RWPE2 (cell line): ENCODE measurements at regions not wholly inside any gene's neighbourhood (a gene's known extent, or its start where the extent isn't known, plus 50 kb on each side); places are given as distances from the start of the nearest gene placed in this dataset.

Experiments used
- ATAC-seq: fragments of 200-7000 bp; cut with Tn5 transposase; 3 replicates; pipeline ENCODE4 v1.9.1; 2021; ENCODE audit warnings: low read depth
- DNase-seq: peaks from one replicate; pipeline ENCODE4 v3.0.0-alpha.2; 2020; ENCODE audit warnings: low spot score
- H3K27ac ChIP-seq: fragments of 450-650 bp; 2 replicates; pipeline ENCODE4 v1.5.1; 2017; ENCODE audit warnings: mild to moderate bottlenecking; ENCODE audit not compliant: poor library complexity, severe bottlenecking
- H3K27me3 ChIP-seq: fragments of 250-450 bp; sonication (Bioruptor Pico); 2 replicates; pipeline ENCODE4 v1.5.1; 2021; ENCODE audit warnings: mild to moderate bottlenecking, moderate library complexity; ENCODE audit not compliant: insufficient read depth, poor library complexity, severe bottlenecking
- H3K36me3 ChIP-seq: fragments of 250-450 bp; sonication (Bioruptor Pico); 2 replicates; pipeline ENCODE4 v1.5.1; 2020; ENCODE audit warnings: low read depth, mild to moderate bottlenecking, moderate library complexity
- H3K4me1 ChIP-seq: fragments of 250-450 bp; sonication (Bioruptor Pico); 2 replicates; pipeline ENCODE4 v1.5.1; 2021; ENCODE audit warnings: mild to moderate bottlenecking, moderate library complexity; ENCODE audit not compliant: insufficient read depth, poor library complexity, severe bottlenecking
- H3K4me3 ChIP-seq: fragments of 250-450 bp; sonication (Bioruptor Pico); 2 replicates; pipeline ENCODE4 v1.5.1; 2021; ENCODE audit warnings: mild to moderate bottlenecking, moderate library complexity; ENCODE audit not compliant: severe bottlenecking
- H3K9me3 ChIP-seq: fragments of 250-450 bp; sonication (Bioruptor Pico); 2 replicates; pipeline ENCODE4 v1.5.1; 2021; ENCODE audit warnings: mild to moderate bottlenecking, moderate library complexity; ENCODE audit not compliant: severe bottlenecking
- TF ChIP-seq, protein P1 (sequence below): fragments of 450-650 bp; IDR thresholded peaks from one replicate; pipeline ENCODE4 v1.5.1; 2017; ENCODE audit warnings: mild to moderate bottlenecking, moderate library complexity; ENCODE audit not compliant: poor library complexity, severe bottlenecking

- DNase-seq (no peak), ATAC-seq (no peak)
- H3K27me3 ChIP-seq = no peaks in the 10 kb centered on the region
- H3K36me3 ChIP-seq = no peaks in the 10 kb centered on the region
- H3K4me3 ChIP-seq = no peak overlapping the region
- no peaks in the 10 kb centered on the region for H3K9me3 ChIP-seq
- TF ChIP-seq, protein P1, sequence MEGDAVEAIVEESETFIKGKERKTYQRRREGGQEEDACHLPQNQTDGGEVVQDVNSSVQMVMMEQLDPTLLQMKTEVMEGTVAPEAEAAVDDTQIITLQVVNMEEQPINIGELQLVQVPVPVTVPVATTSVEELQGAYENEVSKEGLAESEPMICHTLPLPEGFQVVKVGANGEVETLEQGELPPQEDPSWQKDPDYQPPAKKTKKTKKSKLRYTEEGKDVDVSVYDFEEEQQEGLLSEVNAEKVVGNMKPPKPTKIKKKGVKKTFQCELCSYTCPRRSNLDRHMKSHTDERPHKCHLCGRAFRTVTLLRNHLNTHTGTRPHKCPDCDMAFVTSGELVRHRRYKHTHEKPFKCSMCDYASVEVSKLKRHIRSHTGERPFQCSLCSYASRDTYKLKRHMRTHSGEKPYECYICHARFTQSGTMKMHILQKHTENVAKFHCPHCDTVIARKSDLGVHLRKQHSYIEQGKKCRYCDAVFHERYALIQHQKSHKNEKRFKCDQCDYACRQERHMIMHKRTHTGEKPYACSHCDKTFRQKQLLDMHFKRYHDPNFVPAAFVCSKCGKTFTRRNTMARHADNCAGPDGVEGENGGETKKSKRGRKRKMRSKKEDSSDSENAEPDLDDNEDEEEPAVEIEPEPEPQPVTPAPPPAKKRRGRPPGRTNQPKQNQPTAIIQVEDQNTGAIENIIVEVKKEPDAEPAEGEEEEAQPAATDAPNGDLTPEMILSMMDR = no peak
- no peaks in the 10 kb centered on the region for H3K4me1 ChIP-seq
- no peak overlapping the region for H3K27ac ChIP-seq
These were observed 170.1 kb upstream of the KCNH7 start for GRCh38 chr2:163008642-163009041.

- Histone ChIP-seq H3K4me3 (no peak overlapping the region), H3K36me3 (no peaks in the 10 kb centered on the region), H3K27ac (no peak overlapping the region), H3K4me1 (no peaks in the 10 kb centered on the region), H3K9me3 (no peaks in the 10 kb centered on the region), H3K27me3 (peaks cover under 1% of the 10 kb centered on the region)
- TF ChIP-seq, protein P1 = no peak
- no peak for DNase-seq
- ATAC-seq = no peak
These were observed 156.2 kb upstream of the KCNH7 start for GRCh38 chr2:162994718-162995117.

- H3K4me1 ChIP-seq = no peaks in the 10 kb centered on the region
- DNase-seq (no peak), ATAC-seq (no peak)
- H3K27me3 ChIP-seq = no peaks in the 10 kb centered on the region
- no peaks in the 10 kb centered on the region for H3K9me3 ChIP-seq
- H3K36me3 ChIP-seq = no peaks in the 10 kb centered on the region
- no peak overlapping the region for H3K27ac ChIP-seq
- H3K4me3 ChIP-seq = no peak overlapping the region
- TF ChIP-seq, protein P1 = no peak
These were observed 154.3 kb upstream of the KCNH7 start for GRCh38 chr2:162992828-162993227.

GRCh38 chr2:162989507-162989906, 150.9 kb upstream of the KCNH7 start:
- Histone ChIP-seq H3K36me3 (no peaks in the 10 kb centered on the region), H3K27ac (no peak overlapping the region), H3K4me3 (no peak overlapping the region), H3K27me3 (no peaks in the 10 kb centered on the region), H3K9me3 (no peaks in the 10 kb centered on the region), H3K4me1 (no peaks in the 10 kb centered on the region)
- no peak for DNase-seq
- ATAC-seq = no peak
- TF ChIP-seq, protein P1 = no peak

GRCh38 chr2:162974771-162975170, 136.2 kb upstream of the KCNH7 start:
- Histone ChIP-seq H3K4me3 (no peak overlapping the region), H3K27me3 (peaks cover 3% of the 10 kb centered on the region), H3K9me3 (no peaks in the 10 kb centered on the region), H3K27ac (no peak overlapping the region), H3K36me3 (no peaks in the 10 kb centered on the region), H3K4me1 (no peaks in the 10 kb centered on the region)
- TF ChIP-seq, protein P1 = no peak
- ATAC-seq = no peak
- DNase-seq = no peak
